SK-N-MC (cell line): ENCODE measurements at regions not wholly inside any gene's neighbourhood (a gene's known extent, or its start where the extent isn't known, plus 50 kb on each side); places are given as distances from the start of the nearest gene placed in this dataset.

Source experiments
- DNase-seq: peaks from one replicate; pipeline ENCODE4 v3.0.0-alpha.2; 2011; ENCODE audit warnings: low read depth, low spot score
- H3K27ac ChIP-seq: fragments of 200-600 bp; sonication (generic); 2 replicates; pipeline ENCODE4 v1.5.1; 2016; ENCODE audit warnings: mixed run types
- H3K36me3 ChIP-seq: fragments of 200-600 bp; sonication (generic); 2 replicates; pipeline ENCODE4 v1.6.1; 2017; ENCODE audit warnings: antibody characterized with exemption, low read length, mixed read lengths; ENCODE audit not compliant: insufficient read depth
- H3K4me3 ChIP-seq: fragments of 200-600 bp; sonication (generic); 2 replicates; pipeline ENCODE4 v1.5.1; 2016
- H3K9ac ChIP-seq: fragments of 200-600 bp; sonication (generic); 2 replicates; pipeline ENCODE4 v1.8.0; 2017; ENCODE audit warnings: mixed run types, mixed read lengths; ENCODE audit not compliant: insufficient read length
- H3K9me3 ChIP-seq: fragments of 200-600 bp; sonication (generic); 2 replicates; pipeline ENCODE4 v1.6.1; 2017; ENCODE audit warnings: low read depth, mild to moderate bottlenecking, antibody characterized with exemption, low read length, moderate library complexity, mixed read lengths
- EZH2 ChIP-seq: fragments of 200-600 bp; sonication (generic); IDR thresholded peaks from one replicate; pipeline ENCODE4 v1.6.1; 2017; ENCODE audit warnings: antibody characterized with exemption
- FOXP2 ChIP-seq: optimal IDR thresholded peaks from 2 replicates; pipeline ENCODE3; 2011; ENCODE audit warnings: mild to moderate bottlenecking, moderate library complexity; ENCODE audit not compliant: insufficient read depth; ENCODE audit errors: extremely low read length, control extremely low read depth
- POLR2AphosphoS5 ChIP-seq: IDR thresholded peaks from 2 replicates; pipeline ENCODE4 v1.6.1; 2012; ENCODE audit warnings: mild to moderate bottlenecking, low read depth, low read length, borderline replicate concordance

- no peak for DNase-seq
Measured at GRCh38 chr10:6912424-6912823, 332.3 kb upstream of the PRKCQ start.

GRCh38 chr10:6912021-6912420 is 331.9 kb upstream of the PRKCQ start:
- Histone ChIP-seq H3K27ac (no peak overlapping the region), H3K4me3 (no peak overlapping the region), H3K9me3 (no peaks in the 10 kb centered on the region), H3K36me3 (no peaks in the 10 kb centered on the region), H3K9ac (no peak overlapping the region)
- no peak for DNase-seq
- TF ChIP-seq POLR2AphosphoS5 (no peak), FOXP2 (no peak), EZH2 (no peak)

More at GRCh38 chr10:6912424-6912823, 332.3 kb upstream of the PRKCQ start:
- no peak for TF ChIP-seq EZH2
- TF ChIP-seq FOXP2 = no peak
- no peak for TF ChIP-seq POLR2AphosphoS5
- H3K4me3 ChIP-seq = no peak overlapping the region
- H3K27ac ChIP-seq = no peak overlapping the region
- no peaks in the 10 kb centered on the region for H3K36me3 ChIP-seq
- H3K9me3 ChIP-seq = no peaks in the 10 kb centered on the region
- no peak overlapping the region for H3K9ac ChIP-seq

- no peak overlapping the region for H3K4me3 ChIP-seq
- H3K27ac ChIP-seq = no peak overlapping the region
- no peak for TF ChIP-seq POLR2AphosphoS5
- TF ChIP-seq FOXP2 = no peak
- TF ChIP-seq EZH2 = no peak
- no peaks in the 10 kb centered on the region for H3K9me3 ChIP-seq
- H3K36me3 ChIP-seq = no peaks in the 10 kb centered on the region
- H3K9ac ChIP-seq = no peak overlapping the region
- no peak for DNase-seq
Measured at GRCh38 chr10:6909905-6910560, 330.0 kb upstream of the PRKCQ start.

DNA sequence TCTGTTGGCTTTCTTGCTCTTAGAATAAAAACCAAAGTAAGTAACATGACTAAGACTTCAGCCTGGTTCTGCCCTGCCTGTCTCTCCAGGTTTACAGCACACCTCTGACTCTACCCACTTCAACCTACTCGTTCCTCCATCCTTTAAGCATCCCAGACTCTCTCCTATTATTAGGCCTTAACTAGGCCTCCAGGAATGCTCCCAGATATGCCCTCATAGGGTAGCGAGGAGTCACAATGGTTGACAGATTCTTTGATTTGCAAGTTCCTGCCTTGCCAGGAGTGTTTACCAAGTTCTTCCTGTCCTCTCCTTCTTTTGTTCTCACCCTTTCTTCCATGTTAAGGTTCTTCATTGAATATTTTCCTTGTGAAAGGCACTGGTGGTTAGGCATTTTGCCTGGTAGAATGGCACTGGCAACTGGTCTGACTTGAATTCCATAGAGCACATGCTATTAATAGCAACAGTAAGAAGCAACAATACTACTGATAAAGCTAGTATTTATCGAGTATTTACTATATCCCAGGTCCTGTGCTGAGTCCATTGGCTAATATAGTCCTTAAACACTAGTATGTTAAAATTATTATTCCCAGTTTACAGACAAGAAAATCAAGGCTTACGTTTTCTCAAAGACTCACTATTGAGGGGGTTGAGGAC is 327.9 kb upstream of the PRKCQ start:
- Histone ChIP-seq H3K4me3 (no peak overlapping the region), H3K36me3 (no peaks in the 10 kb centered on the region), H3K9me3 (no peaks in the 10 kb centered on the region), H3K9ac (no peak overlapping the region), H3K27ac (no peak overlapping the region)
- TF ChIP-seq EZH2 (no peak), POLR2AphosphoS5 (no peak), FOXP2 (no peak)
- DNase-seq = no peak

- no peak for DNase-seq
- TF ChIP-seq FOXP2 = no peak
- no peak for TF ChIP-seq EZH2
- no peak for TF ChIP-seq POLR2AphosphoS5
- Histone ChIP-seq H3K9me3 (no peaks in the 10 kb centered on the region), H3K27ac (no peak overlapping the region), H3K36me3 (no peaks in the 10 kb centered on the region), H3K4me3 (no peak overlapping the region), H3K9ac (no peak overlapping the region)
Measured at GRCh38 chr10:6894405-6894804, 314.3 kb upstream of the PRKCQ start.

DNA sequence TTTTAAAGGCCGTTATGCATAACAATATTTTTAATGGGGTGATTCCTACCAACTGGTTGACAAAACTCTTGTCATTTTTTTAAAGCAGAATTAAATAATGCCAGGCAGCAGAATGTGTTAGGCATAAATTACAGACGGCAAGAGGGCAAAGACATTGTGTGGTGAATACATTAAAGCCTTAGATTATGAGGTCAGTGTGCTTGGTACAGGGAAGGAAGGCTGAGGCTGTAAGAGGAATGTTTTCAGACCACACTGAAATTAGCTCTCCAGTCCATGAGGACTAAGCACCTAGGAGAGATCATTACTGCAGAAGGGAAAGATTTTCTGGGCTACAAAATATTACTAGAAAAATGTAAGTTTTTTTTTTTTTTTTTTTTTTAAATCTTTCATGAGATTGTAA is 312.8 kb upstream of the PRKCQ start:
- no peaks in the 10 kb centered on the region for H3K9me3 ChIP-seq
- no peak for DNase-seq
- H3K27ac ChIP-seq = no peak overlapping the region
- H3K9ac ChIP-seq = no peak overlapping the region
- H3K4me3 ChIP-seq = no peak overlapping the region
- H3K36me3 ChIP-seq = no peaks in the 10 kb centered on the region
- no peak for TF ChIP-seq EZH2
- no peak for TF ChIP-seq POLR2AphosphoS5
- TF ChIP-seq FOXP2 = no peak

- Histone ChIP-seq H3K27ac (no peak overlapping the region), H3K9me3 (no peaks in the 10 kb centered on the region), H3K4me3 (no peak overlapping the region), H3K36me3 (no peaks in the 10 kb centered on the region), H3K9ac (no peak overlapping the region)
- no peak for DNase-seq
- no peak for TF ChIP-seq POLR2AphosphoS5
- no peak for TF ChIP-seq EZH2
- no peak for TF ChIP-seq FOXP2
Measured at GRCh38 chr10:6891924-6892323, 311.8 kb upstream of the PRKCQ start.

- H3K27ac ChIP-seq = no peak overlapping the region
- no peak for DNase-seq
- no peaks in the 10 kb centered on the region for H3K9me3 ChIP-seq
- no peaks in the 10 kb centered on the region for H3K36me3 ChIP-seq
- H3K4me3 ChIP-seq = no peak overlapping the region
- H3K9ac ChIP-seq = no peak overlapping the region
- TF ChIP-seq FOXP2 (no peak), EZH2 (no peak), POLR2AphosphoS5 (no peak)
Measured at GRCh38 chr10:6889718-6890117, 309.6 kb upstream of the PRKCQ start.
